Esophagus (tissue), 2 donors: ENCODE measurements at regions not wholly inside any gene's neighbourhood (a gene's known extent, or its start where the extent isn't known, plus 50 kb on each side); places are given as distances from the start of the nearest gene placed in this dataset.

Source experiments
- H3K27ac ChIP-seq, 2 donors: one replicate each; pipeline ENCODE4 v1.5.1; 2013; ENCODE audit warnings: low read depth in 2 of 2, mild to moderate bottlenecking in 2 of 2, inconsistent platforms in 1 of 2, low read length in 1 of 2, moderate library complexity in 1 of 2
- H3K27me3 ChIP-seq, 2 donors: one replicate each; pipeline ENCODE4 v1.6.1; 2013; ENCODE audit warnings: low read length in 2 of 2, control low read depth in 1 of 2, mild to moderate bottlenecking in 1 of 2; ENCODE audit not compliant: insufficient read depth in 2 of 2, control insufficient read depth in 1 of 2
- H3K36me3 ChIP-seq, 2 donors: one replicate each; pipeline ENCODE4 v1.6.1; 2013; ENCODE audit warnings: low read length in 1 of 2; ENCODE audit not compliant: control insufficient read depth in 2 of 2, insufficient read depth in 2 of 2
- H3K4me1 ChIP-seq, 2 donors: one replicate each; pipeline ENCODE4 v1.6.1; 2013; ENCODE audit warnings: low read length in 1 of 2; ENCODE audit not compliant: control insufficient read depth in 2 of 2, insufficient read depth in 2 of 2
- H3K4me3 ChIP-seq, 2 donors: one replicate each; pipeline ENCODE4 v1.5.1; 2013; ENCODE audit warnings: low read length in 2 of 2, mild to moderate bottlenecking in 2 of 2, low read depth in 1 of 2, moderate library complexity in 1 of 2
- H3K9me3 ChIP-seq, 2 donors: one replicate each; pipeline ENCODE4 v1.6.1; 2013; ENCODE audit warnings: mild to moderate bottlenecking in 2 of 2, low read depth in 1 of 2, low read length in 1 of 2, moderate library complexity in 1 of 2; ENCODE audit not compliant: control insufficient read depth in 2 of 2, insufficient read depth in 1 of 2
- WGBS, 2 donors: extraction: QIAGEN DNeasy Blood & Tissue Kit; methylation state at CpG; one replicate each; pipeline ENCODE4 v1.1.7; 2013; 5-methylcytosine and 5-hydroxymethylcytosine counted together
- donor health status: healthy with polysubstance abuse.
- donor health status: Bipolar disorder and iron deficiency.

- Histone ChIP-seq H3K9me3 (no peaks in the 10 kb centered on the region), H3K27me3 (no peaks in the 10 kb centered on the region), H3K27ac (no peak overlapping the region), H3K4me1 (peaks cover 0 to 4% of the 10 kb centered on the region in 2 donors), H3K4me3 (no peak overlapping the region), H3K36me3 (no peaks in the 10 kb centered on the region)
- WGBS, 2 donors: 69 to 80% methylated on average over 10 to 12 of the region's 12 CpGs
Measured at GRCh38 chr22:44442186-44442815, 55.7 kb downstream of the RTL6 start.

DNA sequence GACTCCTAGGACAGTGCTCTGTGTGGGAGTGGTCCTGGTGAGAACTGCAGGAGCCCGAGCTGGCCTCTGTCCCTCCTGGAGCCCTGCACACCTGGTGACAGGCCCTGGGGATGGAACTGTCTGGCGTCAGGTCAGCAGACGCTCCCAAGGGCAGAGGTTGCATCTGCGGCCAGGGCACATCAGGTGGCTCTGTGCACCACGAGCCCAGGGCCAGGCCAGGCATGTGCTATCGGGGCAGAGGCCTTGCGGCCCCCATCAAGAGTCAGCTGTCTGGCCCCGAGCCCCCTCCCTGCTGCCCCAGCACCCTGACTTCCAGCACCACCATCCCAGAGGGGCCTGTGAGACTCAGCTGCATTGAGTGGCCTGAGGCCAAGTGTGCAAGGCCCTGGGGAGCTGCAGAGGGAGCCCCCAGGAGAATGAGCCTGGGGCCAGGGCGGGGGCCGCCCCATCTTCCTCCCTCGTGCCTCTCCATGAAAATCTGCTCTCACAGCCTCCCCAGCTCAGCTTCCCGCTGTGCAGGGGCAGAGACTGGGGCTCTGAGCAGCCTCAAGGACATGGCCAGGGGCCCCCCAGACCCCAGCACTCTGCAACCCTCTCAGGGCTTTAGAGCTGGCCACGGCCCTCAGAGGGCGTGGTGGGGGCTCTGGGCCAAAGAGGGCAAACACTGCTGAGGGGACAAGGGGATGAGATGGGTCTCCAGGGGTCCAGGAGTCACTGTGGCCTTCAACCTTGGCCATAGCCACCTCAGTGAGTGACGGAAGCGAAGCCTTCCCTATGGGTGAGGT is 56.4 kb downstream of the RTL6 start:
- Histone ChIP-seq H3K4me3 (no peak overlapping the region), H3K9me3 (no peaks in the 10 kb centered on the region), H3K27ac (no peak overlapping the region), H3K36me3 (no peaks in the 10 kb centered on the region), H3K4me1 (peaks cover 0 to 4% of the 10 kb centered on the region in 2 donors), H3K27me3 (no peaks in the 10 kb centered on the region)
- 75 to 82% methylated on average over 14 to 16 of the region's 16 CpGs for WGBS, 2 donors

GRCh38 chr22:44440224-44441160 is 57.5 kb downstream of the RTL6 start:
- 82% methylated on average over 19 of the region's 19 CpGs for WGBS, 2 donors

DNA sequence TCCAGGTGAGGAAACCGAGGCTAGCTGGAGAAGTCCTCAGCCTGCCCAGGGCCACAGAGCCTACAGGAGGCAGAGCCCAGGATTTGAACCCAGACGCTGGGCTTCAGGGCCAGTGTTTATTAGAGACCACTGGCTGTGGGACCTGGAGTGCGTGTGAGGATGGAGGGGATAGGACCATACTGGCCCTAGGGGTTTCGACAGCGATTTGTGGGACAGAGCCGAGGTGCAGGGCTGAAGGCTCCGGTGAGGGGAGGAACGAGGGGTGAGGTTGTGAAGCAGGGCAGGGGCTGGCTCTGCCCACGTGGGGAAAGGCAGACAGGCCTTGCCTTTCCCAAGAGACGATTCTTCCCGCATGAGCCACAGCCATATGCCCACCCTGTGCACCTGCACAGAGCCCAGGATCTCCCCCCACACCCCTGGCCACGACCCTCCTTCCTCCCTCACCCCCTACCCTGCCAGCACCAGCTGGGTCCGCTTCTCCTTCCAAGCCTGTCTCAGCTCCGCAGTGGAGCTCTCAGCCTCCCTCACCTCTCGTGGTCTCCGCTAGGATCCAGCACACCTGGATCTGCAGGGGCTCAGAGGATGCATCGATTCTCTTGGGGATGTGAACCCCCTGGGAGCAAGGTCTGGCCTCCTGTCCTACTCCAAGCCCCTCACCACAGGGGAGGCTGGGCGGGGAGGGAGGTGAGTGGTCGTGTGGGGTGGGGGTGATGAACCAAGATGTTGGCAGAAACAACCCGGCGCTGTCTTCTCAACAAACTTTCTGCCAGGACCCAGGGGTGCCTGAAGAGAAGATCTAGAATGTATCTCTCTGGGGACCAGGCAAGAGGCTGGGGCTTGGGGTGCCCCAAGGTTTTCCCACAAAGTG is 58.4 kb downstream of the RTL6 start:
- WGBS, 2 donors: 76 to 81% methylated on average over 21 of the region's 21 CpGs

More at GRCh38 chr22:44440224-44441160, 57.5 kb downstream of the RTL6 start:
- H3K27me3 ChIP-seq: no peaks in the 10 kb centered on the region
- H3K4me3 ChIP-seq: no peak overlapping the region
- peaks cover 0 to 3% of the 10 kb centered on the region in 2 donors for H3K4me1 ChIP-seq
- H3K9me3 ChIP-seq: no peaks in the 10 kb centered on the region
- no peak overlapping the region for H3K27ac ChIP-seq
- H3K36me3 ChIP-seq: no peaks in the 10 kb centered on the region

DNA sequence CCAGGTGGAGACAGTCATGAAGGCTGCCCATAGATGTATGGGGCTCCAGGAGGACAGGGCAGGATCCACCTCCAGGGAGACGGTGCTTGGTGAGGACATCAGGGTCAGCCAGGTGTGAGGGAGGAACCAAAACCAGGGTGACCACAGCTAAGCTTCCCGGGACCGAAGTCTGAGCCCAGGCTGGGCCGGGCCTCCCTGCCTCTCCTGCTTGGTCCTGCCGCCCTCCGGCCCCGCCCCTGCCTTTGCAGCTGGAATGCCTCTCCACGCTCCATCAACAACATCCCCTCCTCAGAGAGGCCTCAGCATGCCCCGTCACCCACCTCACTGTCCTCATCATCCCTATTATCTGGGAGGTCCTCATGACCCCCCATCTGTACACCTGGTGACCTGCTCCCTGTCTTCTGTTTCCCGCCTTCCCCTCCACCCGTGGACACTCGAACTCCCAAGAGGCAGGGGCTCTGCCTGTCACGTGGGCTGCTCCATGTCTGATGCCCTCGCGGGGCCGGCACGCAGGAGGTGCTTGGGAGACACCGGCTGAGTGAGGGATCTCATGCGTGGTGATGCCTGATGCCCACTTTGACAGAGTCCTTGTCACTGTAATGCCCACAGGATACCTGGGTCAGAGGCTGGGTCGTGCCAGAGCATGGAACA is 59.4 kb downstream of the RTL6 start:
- WGBS, 2 donors: 80 to 88% methylated on average over 17 to 20 of the region's 20 CpGs
- no peaks in the 10 kb centered on the region for H3K9me3 ChIP-seq

More for the DNA sequence above, 58.4 kb downstream of the RTL6 start:
- Histone ChIP-seq H3K36me3 (no peaks in the 10 kb centered on the region), H3K27ac (no peak overlapping the region), H3K27me3 (no peaks in the 10 kb centered on the region), H3K4me1 (no peaks in the 10 kb centered on the region), H3K4me3 (no peak overlapping the region), H3K9me3 (no peaks in the 10 kb centered on the region)

GRCh38 chr22:44438056-44438455 is 60.0 kb downstream of the RTL6 start:
- Histone ChIP-seq H3K4me3 (no peak overlapping the region), H3K36me3 (no peaks in the 10 kb centered on the region), H3K27ac (no peak overlapping the region), H3K9me3 (no peaks in the 10 kb centered on the region), H3K27me3 (no peaks in the 10 kb centered on the region), H3K4me1 (no peaks in the 10 kb centered on the region)
- WGBS, 2 donors: 90% methylated on average over 14 of the region's 14 CpGs

More for the DNA sequence above, 59.4 kb downstream of the RTL6 start:
- Histone ChIP-seq H3K27ac (no peak overlapping the region), H3K4me3 (no peak overlapping the region), H3K4me1 (no peaks in the 10 kb centered on the region), H3K27me3 (no peaks in the 10 kb centered on the region), H3K36me3 (no peaks in the 10 kb centered on the region)

- H3K27ac ChIP-seq: no peak overlapping the region
- H3K27me3 ChIP-seq: no peaks in the 10 kb centered on the region
- no peaks in the 10 kb centered on the region for H3K9me3 ChIP-seq
- WGBS, 2 donors: 85 to 91% methylated on average over 21 of the region's 21 CpGs
- no peaks in the 10 kb centered on the region for H3K36me3 ChIP-seq
- no peak overlapping the region for H3K4me3 ChIP-seq
- no peaks in the 10 kb centered on the region for H3K4me1 ChIP-seq
Measured at GRCh38 chr22:44437216-44438055, 60.6 kb downstream of the RTL6 start.

- no peaks in the 10 kb centered on the region for H3K27me3 ChIP-seq
- no peaks in the 10 kb centered on the region for H3K4me1 ChIP-seq
- H3K36me3 ChIP-seq: no peaks in the 10 kb centered on the region
- no peaks in the 10 kb centered on the region for H3K9me3 ChIP-seq
- 76 to 78% methylated on average over 8 of the region's 8 CpGs for WGBS, 2 donors
- no peak overlapping the region for H3K4me3 ChIP-seq
- H3K27ac ChIP-seq: no peak overlapping the region
Measured at GRCh38 chr22:44436736-44437135, 61.3 kb downstream of the RTL6 start.
